Glomerular endothelial cell (primary cell): ENCODE measurements at regions not wholly inside any gene's neighbourhood (a gene's known extent, or its start where the extent isn't known, plus 50 kb on each side); places are given as distances from the start of the nearest gene placed in this dataset.

Source experiments
- DNase-seq: peaks from one replicate; pipeline ENCODE4 v3.0.0-alpha.2; 2011; ENCODE audit warnings: low read depth, low spot score; ENCODE audit errors: extremely low read depth

DNA sequence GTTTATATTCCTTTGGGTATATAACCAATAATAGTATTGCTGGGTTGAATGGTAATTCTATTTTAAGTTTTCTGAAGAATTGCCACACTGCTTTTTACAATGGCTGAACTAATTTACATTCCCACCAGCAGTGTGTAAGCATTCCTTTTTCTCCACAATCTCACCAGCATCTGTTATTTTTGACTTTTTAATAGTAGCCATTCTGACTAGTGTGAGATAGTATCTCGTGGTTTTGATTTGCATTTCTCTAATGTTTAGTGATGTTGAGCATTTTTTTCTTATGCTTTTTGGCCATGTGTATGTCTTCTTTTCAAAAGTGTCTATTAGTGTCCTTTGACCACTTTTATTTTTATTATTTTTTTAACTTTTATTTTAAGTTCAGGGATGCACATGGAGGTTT is 275.3 kb downstream of the METTL15 start:
- DNase-seq: no peak
